ENCODE measurements at regions not wholly inside any gene's neighbourhood (a gene's known extent, or its start where the extent isn't known, plus 50 kb on each side); places are given as distances from the start of the nearest gene placed in this dataset.

- H3K27ac ChIP-seq (ENCODE audit: low read length): no peak overlapping the region
- H3K4me3 ChIP-seq (ENCODE audit: low read length): no peak overlapping the region
- no peaks in the 10 kb centered on the region for H3K79me2 ChIP-seq (ENCODE audit: low read length)
- no peak overlapping the region for H2AFZ ChIP-seq (ENCODE audit: low read depth, low read length)
- no peak overlapping the region for H3K9ac ChIP-seq (ENCODE audit: low read length)
- no peaks in the 10 kb centered on the region for H3K9me3 ChIP-seq (ENCODE audit: insufficient read depth, low read length)
- no peak overlapping the region for H3K4me2 ChIP-seq (ENCODE audit: low read length)
- no peaks in the 10 kb centered on the region for H3K4me1 ChIP-seq (ENCODE audit: low read length)
- H3K36me3 ChIP-seq (replicated peaks; ENCODE audit: low read depth, low read length): no peaks in the 10 kb centered on the region
- no peaks in the 10 kb centered on the region for H3K27me3 ChIP-seq (ENCODE audit: low read depth, low read length)
- TF ChIP-seq EZH2phosphoT487 (IDR thresholded peaks at IDR 0.05; ENCODE audit: low read depth): no peak
- TF ChIP-seq, protein P1, sequence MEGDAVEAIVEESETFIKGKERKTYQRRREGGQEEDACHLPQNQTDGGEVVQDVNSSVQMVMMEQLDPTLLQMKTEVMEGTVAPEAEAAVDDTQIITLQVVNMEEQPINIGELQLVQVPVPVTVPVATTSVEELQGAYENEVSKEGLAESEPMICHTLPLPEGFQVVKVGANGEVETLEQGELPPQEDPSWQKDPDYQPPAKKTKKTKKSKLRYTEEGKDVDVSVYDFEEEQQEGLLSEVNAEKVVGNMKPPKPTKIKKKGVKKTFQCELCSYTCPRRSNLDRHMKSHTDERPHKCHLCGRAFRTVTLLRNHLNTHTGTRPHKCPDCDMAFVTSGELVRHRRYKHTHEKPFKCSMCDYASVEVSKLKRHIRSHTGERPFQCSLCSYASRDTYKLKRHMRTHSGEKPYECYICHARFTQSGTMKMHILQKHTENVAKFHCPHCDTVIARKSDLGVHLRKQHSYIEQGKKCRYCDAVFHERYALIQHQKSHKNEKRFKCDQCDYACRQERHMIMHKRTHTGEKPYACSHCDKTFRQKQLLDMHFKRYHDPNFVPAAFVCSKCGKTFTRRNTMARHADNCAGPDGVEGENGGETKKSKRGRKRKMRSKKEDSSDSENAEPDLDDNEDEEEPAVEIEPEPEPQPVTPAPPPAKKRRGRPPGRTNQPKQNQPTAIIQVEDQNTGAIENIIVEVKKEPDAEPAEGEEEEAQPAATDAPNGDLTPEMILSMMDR (IDR thresholded peaks at IDR 0.05; ENCODE audit: low read depth, low read length): no peak
- H4K20me1 ChIP-seq (ENCODE audit: insufficient read depth, low read length): no peaks in the 10 kb centered on the region
These were observed 78.0 kb upstream of the SORCS3 start for GRCh38 chr10:104563051-104563450.

- H3K36me3 ChIP-seq (replicated peaks; ENCODE audit: low read depth, low read length): no peaks in the 10 kb centered on the region
- no peaks in the 10 kb centered on the region for H3K79me2 ChIP-seq (ENCODE audit: low read length)
- TF ChIP-seq, protein P1 (IDR thresholded peaks at IDR 0.05; ENCODE audit: low read depth, low read length): no peak
- no peak for TF ChIP-seq EZH2phosphoT487 (IDR thresholded peaks at IDR 0.05; ENCODE audit: low read depth)
- H3K4me1 ChIP-seq (ENCODE audit: low read length): no peaks in the 10 kb centered on the region
- H3K27me3 ChIP-seq (ENCODE audit: low read depth, low read length): no peaks in the 10 kb centered on the region
- no peak overlapping the region for H3K9ac ChIP-seq (ENCODE audit: low read length)
- H3K27ac ChIP-seq (ENCODE audit: low read length): no peak overlapping the region
- no peaks in the 10 kb centered on the region for H4K20me1 ChIP-seq (ENCODE audit: insufficient read depth, low read length)
- H3K4me2 ChIP-seq (ENCODE audit: low read length): no peak overlapping the region
- no peak overlapping the region for H2AFZ ChIP-seq (ENCODE audit: low read depth, low read length)
- H3K9me3 ChIP-seq (ENCODE audit: insufficient read depth, low read length): no peaks in the 10 kb centered on the region
- no peak overlapping the region for H3K4me3 ChIP-seq (ENCODE audit: low read length)
These were observed 77.5 kb upstream of the SORCS3 start for GRCh38 chr10:104563548-104563947.

- H3K9me3 ChIP-seq (ENCODE audit: insufficient read depth, low read length): no peaks in the 10 kb centered on the region
- no peak overlapping the region for H3K4me3 ChIP-seq (ENCODE audit: low read length)
- no peak overlapping the region for H2AFZ ChIP-seq (ENCODE audit: low read depth, low read length)
- H4K20me1 ChIP-seq (ENCODE audit: insufficient read depth, low read length): no peaks in the 10 kb centered on the region
- no peaks in the 10 kb centered on the region for H3K36me3 ChIP-seq (replicated peaks; ENCODE audit: low read depth, low read length)
- H3K27ac ChIP-seq (ENCODE audit: low read length): no peak overlapping the region
- H3K4me1 ChIP-seq (ENCODE audit: low read length): no peaks in the 10 kb centered on the region
- no peak for TF ChIP-seq EZH2phosphoT487 (IDR thresholded peaks at IDR 0.05; ENCODE audit: low read depth)
- TF ChIP-seq, protein P1 (IDR thresholded peaks at IDR 0.05; ENCODE audit: low read depth, low read length): no peak
- no peak overlapping the region for H3K4me2 ChIP-seq (ENCODE audit: low read length)
- no peaks in the 10 kb centered on the region for H3K27me3 ChIP-seq (ENCODE audit: low read depth, low read length)
- H3K9ac ChIP-seq (ENCODE audit: low read length): no peak overlapping the region
- H3K79me2 ChIP-seq (ENCODE audit: low read length): no peaks in the 10 kb centered on the region
These were observed 66.7 kb upstream of the SORCS3 start for GRCh38 chr10:104574427-104574826.

DNA sequence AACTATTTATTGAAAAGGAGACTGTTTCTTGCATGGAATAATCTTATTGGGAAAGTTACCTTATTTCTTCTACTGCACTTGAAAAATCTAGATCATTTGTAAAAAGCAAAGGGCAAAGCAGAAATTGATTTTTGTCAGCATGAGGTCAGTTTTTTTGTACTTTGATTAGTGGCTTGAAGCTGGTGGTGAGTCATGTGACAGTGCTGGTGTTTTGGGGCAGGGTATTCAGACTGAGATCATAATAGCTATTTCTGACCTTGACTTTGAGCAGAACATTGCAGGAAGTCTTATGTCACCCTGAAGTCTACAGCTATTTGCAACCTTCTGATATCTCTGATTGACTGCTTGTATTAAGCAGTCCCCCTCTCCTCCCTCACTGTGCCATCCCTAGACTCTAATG lies 66.3 kb upstream of the SORCS3 start:
- Histone ChIP-seq H3K9me3 (ENCODE audit: insufficient read depth, low read length) (no peaks in the 10 kb centered on the region), H3K79me2 (ENCODE audit: low read length) (no peaks in the 10 kb centered on the region), H3K36me3 (replicated peaks; ENCODE audit: low read depth, low read length) (no peaks in the 10 kb centered on the region), H3K27me3 (ENCODE audit: low read depth, low read length) (no peaks in the 10 kb centered on the region), H3K4me1 (ENCODE audit: low read length) (no peaks in the 10 kb centered on the region), H3K4me2 (ENCODE audit: low read length) (no peak overlapping the region), H3K4me3 (ENCODE audit: low read length) (no peak overlapping the region), H2AFZ (ENCODE audit: low read depth, low read length) (no peak overlapping the region), H4K20me1 (ENCODE audit: insufficient read depth, low read length) (no peaks in the 10 kb centered on the region), H3K27ac (ENCODE audit: low read length) (no peak overlapping the region), H3K9ac (ENCODE audit: low read length) (no peak overlapping the region)
- TF ChIP-seq EZH2phosphoT487 (IDR thresholded peaks at IDR 0.05; ENCODE audit: low read depth): no peak
- TF ChIP-seq, protein P1 (IDR thresholded peaks at IDR 0.05; ENCODE audit: low read depth, low read length): no peak

All from OCI-LY3 (cell line).